ENCODE measurements at regions not wholly inside any gene's neighbourhood (a gene's known extent, or its start where the extent isn't known, plus 50 kb on each side); places are given as distances from the start of the nearest gene placed in this dataset.

DNA sequence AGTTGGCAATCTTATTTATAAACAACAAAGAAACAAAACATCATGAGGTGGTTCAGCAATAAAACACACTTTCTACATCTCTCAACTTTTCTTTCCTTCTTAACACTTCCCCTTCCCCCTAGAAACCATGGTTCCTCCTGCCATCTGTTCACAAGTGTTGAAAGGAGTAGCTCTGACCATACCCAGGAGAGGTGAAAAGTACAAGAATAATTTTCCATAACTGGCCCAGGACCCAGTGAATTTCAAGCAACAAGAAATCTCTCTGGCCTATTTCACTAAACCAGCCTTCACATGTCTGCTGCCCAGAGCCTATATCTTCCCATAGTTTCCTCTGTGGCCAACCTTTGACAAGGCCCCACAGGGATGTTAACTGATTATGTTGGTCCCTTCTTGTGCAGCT is 98.2 kb upstream of the CEP126 start:
- Histone ChIP-seq H3K79me2 (ENCODE audit: control insufficient read depth, insufficient read depth, low read length) (no peaks in the 10 kb centered on the region), H3K9me3 (replicated peaks; ENCODE audit: control insufficient read depth, insufficient read depth, low read length) (no peaks in the 10 kb centered on the region), H3K36me3 (ENCODE audit: control insufficient read depth in 2 of 2, extremely low read depth in 1 of 2, insufficient read depth in 2 of 2, low read length in 2 of 2) (no peaks in the 10 kb centered on the region), H3K9me1 (replicated peaks; ENCODE audit: control insufficient read depth, extremely low read depth, insufficient read depth, low read length) (no peaks in the 10 kb centered on the region), H3K9ac (replicated peaks; ENCODE audit: extremely low read depth, insufficient read depth, low read length) (no peak overlapping the region), H3K4me3 (replicated peaks in 1 of 3; ENCODE audit: insufficient read depth in 1 of 3, low read depth in 1 of 3, low read length in 3 of 3) (no peak overlapping the region), H3K4me1 (ENCODE audit: control insufficient read depth, extremely low read depth, insufficient read depth, low read length) (no peaks in the 10 kb centered on the region), H3K27me3 (ENCODE audit: control insufficient read depth in 2 of 2, insufficient read depth in 2 of 2, low read length in 2 of 2) (peaks cover 0 to 2% of the 10 kb centered on the region in 2 experiments), H3K4me2 (ENCODE audit: insufficient read depth, low read length) (no peak overlapping the region), H2AFZ (ENCODE audit: low read depth, low read length) (no peak overlapping the region), H4K20me1 (replicated peaks; ENCODE audit: control insufficient read depth, extremely low read depth, insufficient read depth, low read length) (no peaks in the 10 kb centered on the region), H3K27ac (ENCODE audit: insufficient read depth, low read depth, low read length) (no peak overlapping the region)
- no TSS peak for BruUV-seq (replicated peaks)
- ChIA-PET POLR2A (no interaction called here), CTCF (no interaction called here)
- DNase-seq (ENCODE audit: low read depth, low spot score) (no peak), FAIRE-seq (no peak)
- intact Hi-C loops (cut with micrococcal nuclease) (no loop called here), dilution Hi-C loops (cut with MboI; ENCODE audit: extremely low pct_ligation_motif_present, low sequenced_read_pairs) (no loop called here)
- TF ChIP-seq FOS (IDR thresholded peaks at IDR 0.05; ENCODE audit: borderline replicate concordance, insufficient read depth, low read length) (no peak), POLR2A (IDR thresholded peaks at IDR 0.05; ENCODE audit: low read depth, low read length) (no peak), MYC (IDR thresholded peaks at IDR 0.05; ENCODE audit: low read depth, low read length) (no peak), GATA2 (IDR thresholded peaks at IDR 0.05; ENCODE audit: insufficient read depth, insufficient read length, low read depth, low read length) (no peak), MAX (IDR thresholded peaks at IDR 0.05; ENCODE audit: insufficient read depth, insufficient read length) (no peak), JUN (IDR thresholded peaks at IDR 0.05; ENCODE audit: borderline replicate concordance, insufficient read depth, insufficient read length, low read depth) (no peak), POLR2AphosphoS5 (IDR thresholded peaks at IDR 0.05; ENCODE audit: insufficient read depth, low read depth, low read length) (no peak), EZH2 (IDR thresholded peaks at IDR 0.05; ENCODE audit: borderline replicate concordance, low read depth, low read length, severe bottlenecking) (no peak)
- TF ChIP-seq, protein P1, sequence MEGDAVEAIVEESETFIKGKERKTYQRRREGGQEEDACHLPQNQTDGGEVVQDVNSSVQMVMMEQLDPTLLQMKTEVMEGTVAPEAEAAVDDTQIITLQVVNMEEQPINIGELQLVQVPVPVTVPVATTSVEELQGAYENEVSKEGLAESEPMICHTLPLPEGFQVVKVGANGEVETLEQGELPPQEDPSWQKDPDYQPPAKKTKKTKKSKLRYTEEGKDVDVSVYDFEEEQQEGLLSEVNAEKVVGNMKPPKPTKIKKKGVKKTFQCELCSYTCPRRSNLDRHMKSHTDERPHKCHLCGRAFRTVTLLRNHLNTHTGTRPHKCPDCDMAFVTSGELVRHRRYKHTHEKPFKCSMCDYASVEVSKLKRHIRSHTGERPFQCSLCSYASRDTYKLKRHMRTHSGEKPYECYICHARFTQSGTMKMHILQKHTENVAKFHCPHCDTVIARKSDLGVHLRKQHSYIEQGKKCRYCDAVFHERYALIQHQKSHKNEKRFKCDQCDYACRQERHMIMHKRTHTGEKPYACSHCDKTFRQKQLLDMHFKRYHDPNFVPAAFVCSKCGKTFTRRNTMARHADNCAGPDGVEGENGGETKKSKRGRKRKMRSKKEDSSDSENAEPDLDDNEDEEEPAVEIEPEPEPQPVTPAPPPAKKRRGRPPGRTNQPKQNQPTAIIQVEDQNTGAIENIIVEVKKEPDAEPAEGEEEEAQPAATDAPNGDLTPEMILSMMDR (IDR thresholded peaks at IDR 0.05; ENCODE audit: extremely low read depth in 1 of 2, insufficient read depth in 1 of 2, low read depth in 1 of 2, low read length in 2 of 2), result no peak

All from endothelial cell of umbilical vein (primary cell).